Fibroblast of skin of left biceps (primary cell): ENCODE measurements at regions not wholly inside any gene's neighbourhood (a gene's known extent, or its start where the extent isn't known, plus 50 kb on each side); places are given as distances from the start of the nearest gene placed in this dataset.
A peak's percentile ranks its signal among the peaks of the same experiment; 100 is the strongest.

Source experiments
- DNase-seq, 2 experiments: peaks; one replicate each; pipeline ENCODE4 v3.0.0-alpha.2; 2013; ENCODE audit warnings: low read depth in 2 of 2

DNA sequence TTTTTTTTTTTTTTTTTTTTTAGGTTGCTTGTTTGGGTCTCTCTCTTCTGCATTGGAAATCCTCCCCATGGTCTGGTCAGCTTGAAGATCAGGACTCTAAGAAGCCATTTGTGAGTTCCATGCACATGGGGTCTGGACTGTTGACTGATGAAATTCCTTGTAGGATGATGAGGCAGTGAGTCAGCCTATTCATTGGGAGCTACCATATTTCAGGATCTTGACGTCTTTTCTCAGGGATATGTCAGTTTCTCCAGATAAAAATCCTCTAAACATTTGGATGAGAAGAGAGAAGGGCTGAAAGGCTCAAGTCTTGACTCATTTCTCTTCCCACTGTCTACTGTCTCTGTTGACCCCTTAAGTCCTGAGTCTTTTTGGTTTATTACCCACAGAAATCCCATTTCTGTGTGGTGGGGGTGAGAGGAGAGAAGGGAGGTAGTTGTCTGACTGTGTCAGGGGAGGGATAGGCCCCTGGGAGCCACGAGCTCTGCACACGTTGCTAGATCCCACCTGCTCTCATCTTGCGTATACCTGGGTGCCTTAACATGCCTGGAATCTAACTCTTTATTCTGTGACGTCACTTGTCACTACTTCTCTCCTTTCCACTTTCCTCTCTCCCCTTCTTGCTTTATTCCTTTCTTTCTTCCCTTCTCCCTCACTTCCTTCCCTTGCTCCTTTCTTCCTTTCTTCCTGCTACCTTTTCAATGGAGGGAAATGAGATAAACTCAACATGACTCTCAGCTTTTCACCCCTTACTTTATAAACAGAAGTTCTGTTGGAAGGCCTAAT, 333.1 kb upstream of the XYLT1 start:
- peak; percentile 86 for DNase-seq

DNA sequence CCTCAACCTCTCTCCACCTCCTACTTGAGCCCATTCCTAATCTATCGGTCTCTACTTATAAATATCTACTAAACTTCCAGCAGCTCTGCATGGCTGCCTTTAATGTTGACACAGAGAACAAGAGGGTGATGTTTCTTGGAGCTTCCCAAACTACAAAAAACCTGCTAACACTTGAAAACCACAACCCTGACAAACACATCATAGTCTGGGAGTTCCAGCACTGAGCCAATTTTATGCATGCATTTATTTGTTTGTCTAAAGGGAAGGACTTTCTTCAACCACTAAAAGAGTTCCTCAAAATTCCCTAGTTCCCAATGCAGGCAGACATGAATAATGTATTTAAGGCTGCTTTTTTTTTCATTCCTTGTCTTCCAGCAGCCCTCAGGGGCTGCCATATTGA, 331.8 kb upstream of the XYLT1 start:
- no peak for DNase-seq

GRCh38 chr16:17801068-17801467, 330.3 kb upstream of the XYLT1 start:
- no peak for DNase-seq

DNA sequence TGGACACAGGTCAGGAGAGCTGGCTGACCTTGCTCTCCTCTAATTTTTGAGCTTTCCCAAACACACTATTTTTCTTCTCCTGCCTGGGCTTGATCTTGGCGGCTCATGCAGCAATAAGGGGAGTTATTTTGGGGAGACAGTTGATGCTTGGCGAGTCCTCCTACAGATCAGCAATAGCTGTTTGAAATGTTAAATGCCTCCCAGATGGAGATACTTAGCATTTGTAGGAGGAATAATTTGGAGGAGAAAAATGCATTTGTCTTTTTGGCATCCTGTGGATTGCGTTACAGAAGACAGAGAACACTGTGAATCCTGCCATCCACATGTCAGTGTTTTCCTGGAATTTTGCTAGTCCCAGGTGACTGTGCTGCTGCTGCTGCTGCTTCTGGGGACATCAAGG, 328.0 kb upstream of the XYLT1 start:
- no peak for DNase-seq

DNA sequence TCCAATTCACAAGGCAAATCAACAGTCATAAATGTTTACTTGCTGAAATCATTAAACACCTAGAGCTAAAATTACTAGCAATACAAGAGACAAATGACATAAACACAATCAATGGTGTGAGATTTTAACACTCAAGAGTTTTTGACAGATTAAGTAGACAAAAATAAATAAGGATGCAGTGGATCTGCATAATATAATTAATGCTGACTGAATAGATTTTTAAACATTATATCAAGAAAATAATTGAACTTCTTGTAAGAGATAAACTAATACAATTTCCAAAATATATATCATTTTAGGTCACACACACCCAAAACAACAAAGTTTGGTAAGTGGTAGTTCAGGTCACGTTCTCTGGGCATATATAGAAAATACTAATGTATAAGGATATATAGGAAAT, 322.6 kb upstream of the XYLT1 start:
- DNase-seq, result no peak

GRCh38 chr16:17784073-17784472, 313.3 kb upstream of the XYLT1 start:
- DNase-seq, result no peak

DNA sequence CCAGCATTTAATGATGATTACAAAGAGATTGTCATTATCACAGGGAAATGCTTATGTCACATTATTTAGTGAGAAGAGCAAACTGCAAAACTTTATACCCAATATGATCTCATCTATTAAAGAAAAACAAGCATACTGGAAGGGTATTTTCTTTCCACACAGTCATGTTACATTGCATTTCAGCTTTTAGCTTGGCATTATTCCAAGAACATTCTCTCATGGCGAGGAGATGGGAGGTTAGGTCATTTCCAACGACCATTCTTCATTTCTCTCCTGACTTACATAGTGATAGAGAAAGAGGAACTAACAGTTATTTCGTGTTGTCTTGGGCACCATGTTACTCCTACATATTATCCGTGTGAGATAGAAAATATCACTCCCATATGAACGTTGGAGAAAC, 309.4 kb upstream of the XYLT1 start:
- DNase-seq, result no peak

- no peak for DNase-seq
These were observed 306.7 kb upstream of the XYLT1 start for GRCh38 chr16:17777408-17777863.

DNA sequence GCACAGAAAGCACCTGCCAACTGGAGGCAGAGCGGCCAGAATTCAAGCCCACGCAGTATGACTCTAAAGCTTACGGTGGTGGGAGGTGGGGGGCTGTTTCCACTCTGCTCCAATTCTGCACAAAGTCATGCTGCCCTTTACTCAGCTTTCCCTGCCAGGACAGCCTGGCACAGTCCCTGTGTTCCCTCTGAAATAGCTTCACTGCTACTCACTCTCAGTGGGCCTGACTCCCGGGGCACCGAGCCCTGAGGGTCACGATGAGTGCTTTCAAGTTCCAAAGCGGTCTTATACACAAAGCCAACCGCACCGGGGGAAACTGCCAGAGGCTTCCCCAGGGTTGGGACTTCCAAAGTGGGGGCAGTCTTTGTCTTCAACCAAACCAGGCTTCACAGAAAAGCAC, 306.1 kb upstream of the XYLT1 start:
- DNase-seq, result no peak

- DNase-seq, result no peak
These were observed 305.7 kb upstream of the XYLT1 start for GRCh38 chr16:17776465-17776864.

DNA sequence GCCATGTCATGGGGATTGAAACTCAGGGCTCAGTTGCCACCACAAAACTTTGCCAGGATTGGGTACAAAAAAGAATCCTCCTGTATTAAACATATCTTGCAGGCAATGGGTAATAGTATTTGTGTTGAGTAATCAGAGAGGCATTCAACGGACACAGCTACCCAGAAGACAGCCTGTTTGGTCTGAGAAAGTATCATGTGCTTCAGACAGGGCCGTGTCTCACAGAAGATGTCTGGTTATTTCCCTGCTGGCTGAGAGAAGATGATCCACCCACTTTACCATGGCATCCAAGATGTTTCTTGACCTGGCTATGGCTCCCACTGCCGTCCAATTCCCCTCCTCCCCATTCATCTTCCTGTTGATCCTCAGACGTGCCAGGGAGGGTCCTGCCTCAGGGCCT, 304.3 kb upstream of the XYLT1 start:
- no peak for DNase-seq

GRCh38 chr16:17773698-17774101, 302.9 kb upstream of the XYLT1 start:
- no peak for DNase-seq

DNA sequence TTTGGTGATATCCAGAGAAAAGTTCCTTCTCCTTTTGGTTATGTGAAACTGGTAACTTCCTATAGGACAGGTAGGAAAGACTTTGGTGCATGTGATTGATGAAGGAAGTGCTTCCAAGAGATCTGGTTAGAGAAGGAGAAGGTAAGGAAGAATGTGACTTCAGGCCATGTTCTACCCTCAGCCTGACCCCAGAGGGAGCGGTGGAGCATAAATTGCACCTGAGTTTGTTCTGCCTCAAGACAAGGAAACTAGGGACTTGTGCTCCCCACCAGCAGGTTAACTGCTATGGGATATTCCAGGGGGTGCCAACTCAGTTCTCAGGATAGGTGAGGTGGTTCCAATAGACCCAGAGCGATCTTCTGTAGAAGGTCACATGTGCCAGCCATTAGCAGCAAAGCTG, 299.3 kb upstream of the XYLT1 start:
- no peak for DNase-seq

GRCh38 chr16:17769065-17769464, 298.3 kb upstream of the XYLT1 start:
- DNase-seq, result peak in 1 of 2 experiments; percentile 4

DNA sequence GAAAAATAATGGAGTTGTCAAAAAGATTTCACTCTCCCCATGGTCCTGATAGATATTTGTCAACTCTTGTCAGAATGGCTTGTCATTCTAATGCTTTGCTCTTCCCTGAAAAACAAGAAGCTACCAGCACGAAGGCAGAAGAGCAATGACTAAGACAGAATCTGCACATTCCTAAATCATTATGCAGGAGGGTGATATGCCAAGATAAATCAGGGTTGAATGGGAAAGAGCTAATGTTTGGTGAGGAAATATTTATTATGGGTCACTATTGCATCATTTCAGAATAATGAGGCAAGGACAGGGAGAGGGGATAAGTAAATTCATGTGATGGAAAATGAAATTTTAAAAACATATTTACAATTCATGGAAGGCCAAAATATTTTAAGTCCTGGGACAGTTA, 297.5 kb upstream of the XYLT1 start:
- peak; percentile 76 to 77 for DNase-seq

DNA sequence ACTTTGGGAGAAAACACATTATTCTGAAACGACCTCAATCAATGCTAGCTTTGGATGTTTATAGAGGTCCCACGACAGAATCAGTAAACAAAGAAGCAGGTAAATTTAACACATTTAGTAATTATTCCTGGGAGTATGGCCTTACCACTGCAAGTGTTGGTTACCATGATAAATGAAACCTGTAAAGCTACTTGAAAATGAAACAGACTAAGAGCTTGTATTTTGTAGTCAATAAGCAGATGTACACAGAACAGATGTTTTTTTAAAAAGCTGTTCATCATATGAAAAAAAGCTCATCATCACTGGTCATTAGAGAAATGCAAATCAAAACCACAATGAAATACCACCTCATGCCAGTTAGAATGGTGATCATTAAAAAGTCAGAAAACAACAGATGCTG, 295.3 kb upstream of the XYLT1 start:
- DNase-seq, result no peak

DNA sequence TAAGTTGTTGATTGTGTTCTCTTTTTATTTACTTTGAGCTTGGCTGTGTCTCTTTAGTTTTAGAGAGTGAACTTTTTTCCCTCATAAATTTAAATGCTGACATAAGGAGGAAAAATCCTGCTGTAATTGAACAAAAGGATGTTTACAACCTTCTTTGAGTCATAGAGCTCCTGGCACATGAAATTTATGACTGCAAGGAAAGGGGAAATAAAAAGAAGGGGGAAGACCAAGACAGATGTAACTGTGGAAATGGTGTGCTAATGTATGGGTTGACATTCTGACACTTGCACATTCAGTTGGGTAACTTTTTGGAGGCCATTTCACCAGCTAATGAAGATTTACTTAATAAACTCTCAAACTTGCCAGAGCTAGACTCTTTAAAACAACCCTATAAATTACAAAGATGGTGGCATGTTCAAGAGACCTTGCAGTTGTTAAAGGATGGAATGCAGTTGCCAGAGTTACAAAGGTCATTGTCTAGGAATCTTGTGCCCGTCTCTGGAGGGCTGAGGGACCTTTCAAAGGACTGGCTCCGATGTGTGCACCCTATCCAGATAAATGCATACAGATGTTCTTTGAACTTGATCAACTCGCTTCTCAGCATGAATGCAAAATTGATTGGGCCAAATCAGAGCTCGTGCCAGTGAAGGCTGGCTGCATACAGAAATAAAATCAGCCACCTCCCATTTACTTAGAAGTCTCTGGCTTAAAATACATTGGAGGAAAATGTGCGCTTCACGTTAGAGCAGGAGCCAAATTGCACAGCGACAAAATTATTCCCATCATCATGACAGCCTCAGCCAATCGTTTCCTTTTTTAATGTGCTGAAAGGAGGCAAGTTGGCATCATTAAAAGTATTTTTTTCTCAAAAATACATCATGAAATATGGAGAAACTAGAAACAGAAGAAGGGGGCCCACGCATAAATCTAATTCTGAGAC, 289.0 kb upstream of the XYLT1 start:
- no peak for DNase-seq

GRCh38 chr16:17757808-17758207, 287.0 kb upstream of the XYLT1 start:
- no peak for DNase-seq

DNA sequence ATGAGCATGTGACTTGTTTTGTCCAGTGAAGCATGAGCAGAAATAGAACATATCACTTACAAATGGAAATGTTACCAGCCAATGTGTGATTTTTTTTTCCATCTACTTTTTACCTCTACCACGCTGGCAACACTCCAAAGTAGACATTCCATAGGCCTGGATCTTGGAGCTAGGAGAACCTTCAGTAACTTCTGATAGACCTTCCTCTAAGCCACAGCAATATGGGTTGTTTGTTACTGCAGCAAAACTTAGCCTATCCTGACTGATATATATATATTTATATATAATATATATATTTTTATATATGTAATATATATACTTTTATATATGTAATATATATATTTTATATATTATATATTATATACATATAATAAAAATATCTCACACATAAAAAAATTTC, 284.4 kb upstream of the XYLT1 start:
- no peak for DNase-seq

DNA sequence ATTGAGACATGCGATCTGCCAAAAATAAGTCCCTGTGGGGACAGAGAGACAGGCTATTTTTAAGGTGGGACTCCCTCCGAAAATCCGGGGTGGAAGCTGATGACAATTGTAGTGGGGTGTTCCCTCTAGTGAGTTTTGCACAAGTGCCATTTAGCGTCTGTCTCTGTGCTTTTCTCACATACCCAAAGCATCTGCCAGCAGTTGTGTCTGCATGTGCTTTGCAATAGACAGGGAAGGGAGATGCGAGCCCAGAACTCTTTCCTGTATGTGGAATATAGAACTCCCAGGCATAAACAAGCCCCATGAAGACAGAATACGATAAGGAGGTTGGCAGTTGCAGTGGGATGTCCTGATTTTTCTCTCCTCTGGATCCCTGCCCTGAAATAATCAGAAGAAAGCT, 282.7 kb upstream of the XYLT1 start:
- DNase-seq, result no peak

DNA sequence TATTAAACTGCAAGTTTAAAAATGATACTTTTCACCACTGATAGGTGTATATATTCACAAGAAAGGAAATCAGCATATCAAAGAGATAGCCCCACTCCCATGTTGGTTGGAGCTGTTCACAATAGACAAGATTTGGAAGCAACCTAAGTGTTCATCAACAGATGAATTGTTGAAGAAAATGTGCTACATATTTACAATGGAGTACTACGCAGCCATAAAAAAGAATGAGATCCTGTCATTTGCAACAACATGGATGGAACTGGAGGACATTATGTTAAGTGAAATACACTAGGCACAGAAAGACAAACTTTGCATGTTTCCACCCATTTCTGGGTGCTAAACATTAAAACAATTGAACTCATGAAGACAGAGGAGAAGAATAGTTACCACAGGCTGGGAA, 278.9 kb upstream of the XYLT1 start:
- DNase-seq, result no peak

DNA sequence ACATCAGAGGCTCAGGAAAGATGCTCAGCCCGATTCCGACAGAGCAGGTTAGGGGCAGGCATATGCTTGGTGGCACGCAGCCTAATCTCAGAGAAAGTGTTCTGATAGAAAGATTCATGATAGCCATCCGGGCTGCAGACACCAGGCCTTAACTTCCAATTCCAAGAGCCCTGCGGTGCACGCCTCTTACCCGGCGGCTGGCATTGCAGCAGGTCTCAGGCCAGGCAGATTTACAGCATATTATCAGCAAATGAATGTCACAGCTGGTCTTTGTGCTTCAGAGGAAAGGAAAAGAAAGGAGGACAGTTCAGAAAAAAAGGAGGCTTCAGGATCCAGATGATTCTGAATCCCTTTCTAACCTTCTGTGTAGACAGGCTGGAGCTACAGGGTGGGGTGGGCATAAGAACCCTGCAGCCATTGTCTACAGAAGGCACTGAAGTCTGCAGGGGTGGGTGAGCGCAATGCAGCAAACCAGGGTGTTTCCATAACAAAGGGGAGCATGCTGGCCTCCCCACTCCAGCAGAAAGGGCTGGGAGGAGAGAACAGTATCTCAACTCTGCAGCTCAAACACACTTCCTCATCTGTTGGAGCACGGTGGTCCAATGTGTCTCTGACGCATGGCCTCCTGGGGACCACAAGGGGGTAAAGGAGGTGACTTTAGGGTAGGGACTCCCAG, 277.4 kb upstream of the XYLT1 start:
- no peak for DNase-seq
